HG03097 (cell line): ENCODE measurements at regions not wholly inside any gene's neighbourhood (a gene's known extent, or its start where the extent isn't known, plus 50 kb on each side); places are given as distances from the start of the nearest gene placed in this dataset.
A peak's percentile ranks its signal among the peaks of the same experiment; 100 is the strongest.
"Not testable (repeated sequence)": the region's sequence is repeated elsewhere in the genome, so short reads cannot be mapped to it uniquely, and the experiment has no call there.

Experiments
- ATAC-seq: cut with Tn5 transposase; IDR thresholded peaks from one replicate; pipeline ENCODE4 v1.9.1; 2021; ENCODE audit not compliant: unreplicated experiment, low FRiP score

- no peak for ATAC-seq
These were observed 110.8 kb downstream of the RFPL4B start for GRCh38 chr6:112457886-112458285.

- ATAC-seq, result no peak
These were observed 112.7 kb downstream of the RFPL4B start for GRCh38 chr6:112459758-112460304.

- no peak for ATAC-seq
These were observed 118.0 kb downstream of the RFPL4B start for GRCh38 chr6:112464901-112465665.

- peak; percentile 57 for ATAC-seq
These were observed 119.4 kb downstream of the RFPL4B start for GRCh38 chr6:112466373-112467151.

- ATAC-seq, result no peak
These were observed 121.2 kb downstream of the RFPL4B start for GRCh38 chr6:112468359-112468758.

- no peak for ATAC-seq
These were observed 122.2 kb downstream of the RFPL4B start for GRCh38 chr6:112469306-112469705.

GRCh38 chr6:112470376-112470775 is 123.2 kb downstream of the RFPL4B start:
- no peak for ATAC-seq

GRCh38 chr6:112470950-112471349 is 123.8 kb downstream of the RFPL4B start:
- ATAC-seq, result no peak

- ATAC-seq, result no peak
These were observed 128.0 kb downstream of the RFPL4B start for GRCh38 chr6:112475083-112475482.

GRCh38 chr6:112477125-112477524 is 130.0 kb downstream of the RFPL4B start:
- ATAC-seq, result no peak

- ATAC-seq, result no peak
These were observed 130.9 kb downstream of the RFPL4B start for GRCh38 chr6:112478036-112478435.

GRCh38 chr6:112479975-112480374 is 132.8 kb downstream of the RFPL4B start:
- ATAC-seq, result not testable (repeated sequence)

GRCh38 chr6:112480553-112480952 is 133.4 kb downstream of the RFPL4B start:
- no peak for ATAC-seq

GRCh38 chr6:112481211-112481610 is 134.1 kb downstream of the RFPL4B start:
- ATAC-seq, result no peak

- ATAC-seq, result no peak
These were observed 135.2 kb downstream of the RFPL4B start for GRCh38 chr6:112482373-112482772.

GRCh38 chr6:112485120-112485826 is 138.1 kb downstream of the RFPL4B start:
- ATAC-seq, result no peak

GRCh38 chr6:112485827-112486212 is 138.7 kb downstream of the RFPL4B start:
- no peak for ATAC-seq

GRCh38 chr6:112486454-112486853 is 139.3 kb downstream of the RFPL4B start:
- no peak for ATAC-seq

- ATAC-seq, result no peak
These were observed 141.1 kb downstream of the RFPL4B start for GRCh38 chr6:112488238-112488637.

- no peak for ATAC-seq
These were observed 154.6 kb downstream of the RFPL4B start for GRCh38 chr6:112501705-112502104.
